ENCODE measurements at regions not wholly inside any gene's neighbourhood (a gene's known extent, or its start where the extent isn't known, plus 50 kb on each side); places are given as distances from the start of the nearest gene placed in this dataset.

GRCh38 chr11:32325187-32325586 is 110.2 kb downstream of the WT1 start:
- no peak overlapping the region for H3K27ac ChIP-seq
- H3K9me3 ChIP-seq (replicated peaks), result no peaks in the 10 kb centered on the region
- H3K36me3 ChIP-seq, result no peaks in the 10 kb centered on the region
- no peak overlapping the region for H3K4me3 ChIP-seq
- no peaks in the 10 kb centered on the region for H3K4me1 ChIP-seq (replicated peaks)
- DNase-seq (ENCODE audit: low read depth in 1 of 2, low spot score in 2 of 2), result no peak
- H3K27me3 ChIP-seq (replicated peaks), result peaks cover 9% of the 10 kb centered on the region

GRCh38 chr11:32325725-32326124 is 109.6 kb downstream of the WT1 start:
- Histone ChIP-seq H3K4me3 (no peak overlapping the region), H3K27me3 (replicated peaks) (peaks cover 4% of the 10 kb centered on the region; the same call in 1 of the 2 replicates), H3K36me3 (no peaks in the 10 kb centered on the region), H3K4me1 (replicated peaks) (no peaks in the 10 kb centered on the region), H3K27ac (no peak overlapping the region), H3K9me3 (replicated peaks) (no peaks in the 10 kb centered on the region)
- DNase-seq (ENCODE audit: low read depth in 1 of 2, low spot score in 2 of 2), result no peak

- Histone ChIP-seq H3K36me3 (no peaks in the 10 kb centered on the region), H3K4me3 (no peak overlapping the region), H3K9me3 (replicated peaks) (no peaks in the 10 kb centered on the region), H3K4me1 (replicated peaks) (no peaks in the 10 kb centered on the region), H3K27me3 (replicated peaks) (no peaks in the 10 kb centered on the region; the same call in 1 of the 2 replicates), H3K27ac (no peak overlapping the region)
- DNase-seq (ENCODE audit: low read depth in 1 of 2, low spot score in 2 of 2), result no peak
These were observed 108.8 kb downstream of the WT1 start for GRCh38 chr11:32326522-32326921.

GRCh38 chr11:32328392-32328791 is 106.9 kb downstream of the WT1 start:
- Histone ChIP-seq H3K9me3 (replicated peaks) (no peaks in the 10 kb centered on the region), H3K4me3 (no peak overlapping the region), H3K36me3 (no peaks in the 10 kb centered on the region), H3K27me3 (replicated peaks) (no peaks in the 10 kb centered on the region; the same call in 1 of the 2 replicates), H3K4me1 (replicated peaks) (no peaks in the 10 kb centered on the region), H3K27ac (no peak overlapping the region)
- DNase-seq (ENCODE audit: low read depth in 1 of 2, low spot score in 2 of 2), result no peak

- H3K27me3 ChIP-seq (replicated peaks), result no peaks in the 10 kb centered on the region; the same call in 1 of the 2 replicates
- H3K4me1 ChIP-seq (replicated peaks), result no peaks in the 10 kb centered on the region
- no peak for DNase-seq (ENCODE audit: low read depth in 1 of 2, low spot score in 2 of 2)
- no peak overlapping the region for H3K27ac ChIP-seq
- no peaks in the 10 kb centered on the region for H3K9me3 ChIP-seq (replicated peaks)
- H3K4me3 ChIP-seq, result no peak overlapping the region
- H3K36me3 ChIP-seq, result no peaks in the 10 kb centered on the region
These were observed 104.2 kb downstream of the WT1 start for GRCh38 chr11:32331098-32331497.

- H3K4me3 ChIP-seq, result no peak overlapping the region
- no peaks in the 10 kb centered on the region for H3K9me3 ChIP-seq (replicated peaks)
- DNase-seq (ENCODE audit: low read depth in 1 of 2, low spot score in 2 of 2), result no peak
- H3K4me1 ChIP-seq (replicated peaks), result no peaks in the 10 kb centered on the region
- no peak overlapping the region for H3K27ac ChIP-seq
- H3K36me3 ChIP-seq, result no peaks in the 10 kb centered on the region
- H3K27me3 ChIP-seq (replicated peaks), result no peaks in the 10 kb centered on the region; the same call in 1 of the 2 replicates
These were observed 103.5 kb downstream of the WT1 start for GRCh38 chr11:32331792-32332191.

- no peaks in the 10 kb centered on the region for H3K36me3 ChIP-seq
- no peak overlapping the region for H3K4me3 ChIP-seq
- no peaks in the 10 kb centered on the region for H3K9me3 ChIP-seq (replicated peaks)
- H3K4me1 ChIP-seq (replicated peaks), result no peaks in the 10 kb centered on the region
- no peak overlapping the region for H3K27ac ChIP-seq
- H3K27me3 ChIP-seq (replicated peaks), result no peaks in the 10 kb centered on the region; the same call in 1 of the 2 replicates
- DNase-seq (ENCODE audit: low read depth in 1 of 2, low spot score in 2 of 2), result no peak
These were observed 102.4 kb downstream of the WT1 start for GRCh38 chr11:32332990-32333319.

- Histone ChIP-seq H3K9me3 (replicated peaks) (no peaks in the 10 kb centered on the region), H3K4me3 (no peak overlapping the region), H3K4me1 (replicated peaks) (no peaks in the 10 kb centered on the region), H3K36me3 (no peaks in the 10 kb centered on the region), H3K27ac (no peak overlapping the region), H3K27me3 (replicated peaks) (no peaks in the 10 kb centered on the region; the same call in 1 of the 2 replicates)
- no peak for DNase-seq (ENCODE audit: low read depth in 1 of 2, low spot score in 2 of 2)
These were observed 101.9 kb downstream of the WT1 start for GRCh38 chr11:32333320-32333991.

- no peak overlapping the region for H3K4me3 ChIP-seq
- no peak for DNase-seq (ENCODE audit: low read depth in 1 of 2, low spot score in 2 of 2)
These were observed 100.5 kb downstream of the WT1 start for GRCh38 chr11:32334822-32335221.

More at GRCh38 chr11:32334822-32335221, 100.5 kb downstream of the WT1 start:
- H3K27ac ChIP-seq, result no peak overlapping the region
- no peaks in the 10 kb centered on the region for H3K27me3 ChIP-seq (replicated peaks)
- H3K4me1 ChIP-seq (replicated peaks), result no peaks in the 10 kb centered on the region
- H3K9me3 ChIP-seq (replicated peaks), result no peaks in the 10 kb centered on the region
- no peaks in the 10 kb centered on the region for H3K36me3 ChIP-seq
